Right ventricle myocardium superior (tissue), 1 donor: ENCODE measurements at regions not wholly inside any gene's neighbourhood (a gene's known extent, or its start where the extent isn't known, plus 50 kb on each side); places are given as distances from the start of the nearest gene placed in this dataset.
A peak's percentile ranks its signal among the peaks of the same experiment; 100 is the strongest.
"Not testable (repeated sequence)": the region's sequence is repeated elsewhere in the genome, so short reads cannot be mapped to it uniquely, and the experiment has no call there.

Experiments
- ATAC-seq: fragments of 200-7000 bp; cut with Tn5 transposase; one replicate; pipeline ENCODE4 v1.9.1; 2020; ENCODE audit warnings: mild to moderate bottlenecking; ENCODE audit not compliant: poor library complexity
- DNase-seq: peaks from one replicate; pipeline ENCODE4 v3.0.0-alpha.2; 2020
- intact Hi-C: fragments of 100-400 bp; cut with DNase I; formaldehyde crosslinking; loops from one replicate; pipeline ENCODE4 v1.11.2; 2022
- donor health status: DM: no; HTN: yes; CAD: no; lungs with severe emphysema.

DNA sequence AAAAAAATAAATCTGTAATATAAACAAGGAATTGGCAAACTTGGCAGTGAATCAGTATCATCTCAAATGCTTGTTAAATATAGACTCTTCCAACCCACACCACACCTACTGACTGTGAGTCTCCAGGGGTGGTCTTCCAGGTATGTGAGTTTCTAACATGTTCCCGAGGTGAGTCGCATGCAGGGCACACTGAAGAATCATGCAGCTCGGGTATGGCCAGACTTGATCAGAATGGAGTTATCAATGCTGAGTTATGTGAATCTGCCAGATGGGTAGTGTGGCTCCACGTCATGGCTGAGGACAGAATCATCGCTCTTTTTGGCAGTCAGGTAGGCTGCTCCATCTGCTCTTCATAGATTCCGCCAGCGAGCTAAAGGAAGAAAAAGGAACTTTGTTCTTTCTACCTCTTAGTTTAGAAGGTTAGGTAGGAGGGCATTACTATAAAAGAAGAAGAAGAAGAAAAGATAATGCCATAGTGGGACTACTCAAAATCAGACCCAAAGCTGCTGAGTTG, 1279.7 kb upstream of the ZEB2 start:
- DNase-seq (no peak), ATAC-seq (no peak)
- intact Hi-C loops, result no loop called here

DNA sequence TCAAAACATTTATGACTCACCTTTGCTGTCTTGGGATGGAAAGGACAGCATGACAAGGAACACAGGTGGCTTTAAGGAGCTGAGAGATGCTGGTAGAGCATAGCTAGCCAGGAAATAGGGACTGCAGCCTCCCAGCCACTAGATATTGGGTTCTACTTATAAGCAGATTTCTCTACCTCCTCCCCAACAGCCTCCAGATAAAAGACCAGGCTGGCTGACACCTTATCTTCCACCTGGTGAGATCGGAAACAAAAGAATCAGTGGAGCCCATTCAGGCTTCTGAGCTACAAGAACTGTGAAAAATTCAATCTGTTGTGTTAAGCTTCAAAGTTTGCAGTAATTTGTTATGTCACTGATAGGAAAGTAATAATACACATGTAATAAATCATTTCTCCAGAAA, 1278.5 kb upstream of the ZEB2 start:
- no peak for DNase-seq
- intact Hi-C loops, result no loop called here
- ATAC-seq, result no peak

DNA sequence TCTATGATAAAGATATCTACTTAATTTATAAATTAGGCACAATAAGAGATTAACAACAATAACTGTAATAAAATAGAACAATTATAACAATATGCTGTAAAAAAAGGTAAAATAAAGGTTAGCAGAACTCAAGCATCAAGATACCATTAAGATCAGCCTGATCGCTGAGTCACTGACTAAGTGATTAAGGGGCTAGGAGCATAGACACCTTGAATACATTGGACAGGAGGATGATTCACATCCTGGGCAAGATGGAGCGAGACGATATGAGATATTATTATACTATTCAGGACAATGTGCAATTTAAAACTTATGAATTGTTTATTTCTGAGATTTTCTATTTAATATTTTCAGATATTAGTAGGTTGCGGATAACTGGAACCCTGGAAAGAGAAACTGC, 1277.8 kb upstream of the ZEB2 start:
- ATAC-seq (no peak), DNase-seq (no peak)
- intact Hi-C loops, result no loop called here

DNA sequence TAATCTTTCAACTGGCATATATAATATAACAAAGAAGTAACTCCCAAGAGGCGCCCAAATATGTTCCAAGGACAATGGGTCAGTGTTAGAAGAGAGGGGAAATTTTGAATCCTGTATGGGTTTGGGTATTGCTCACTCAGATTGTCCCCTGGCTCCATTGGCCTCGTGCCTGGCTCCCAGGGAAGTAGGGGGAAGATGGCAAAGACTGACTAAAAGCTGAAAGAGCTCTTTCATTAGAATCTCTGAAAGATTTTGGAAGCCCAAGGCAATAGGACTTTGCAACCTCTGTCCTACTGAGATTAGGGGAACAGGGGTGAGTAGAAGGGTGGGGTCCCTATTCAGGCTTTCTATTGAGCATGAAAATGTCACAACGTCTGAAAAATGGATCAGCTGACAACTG, 1272.8 kb upstream of the ZEB2 start:
- DNase-seq (peak; percentile 70), ATAC-seq (peak; percentile 71)
- intact Hi-C loops, result no loop called here

DNA sequence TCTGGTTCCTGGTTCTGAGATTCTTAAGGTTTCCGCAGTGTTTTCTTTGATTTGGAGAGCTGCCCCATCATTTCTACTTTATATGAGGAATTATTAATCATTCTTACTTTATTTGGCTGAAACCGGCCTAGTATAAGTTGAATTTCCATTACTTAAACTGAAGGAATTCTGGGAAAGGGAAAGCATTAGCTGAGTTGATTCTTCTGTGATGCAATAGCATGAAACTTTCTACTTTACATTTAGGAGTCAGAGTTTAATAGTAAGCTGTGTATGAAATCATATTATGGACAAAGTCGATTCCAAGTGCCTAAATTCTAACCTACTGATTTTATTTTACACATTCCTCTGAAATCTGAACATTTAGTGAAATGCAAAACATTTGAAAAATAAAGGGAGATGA, 1269.7 kb upstream of the ZEB2 start:
- intact Hi-C loops, result no loop called here
- DNase-seq (no peak), ATAC-seq (no peak)

DNA sequence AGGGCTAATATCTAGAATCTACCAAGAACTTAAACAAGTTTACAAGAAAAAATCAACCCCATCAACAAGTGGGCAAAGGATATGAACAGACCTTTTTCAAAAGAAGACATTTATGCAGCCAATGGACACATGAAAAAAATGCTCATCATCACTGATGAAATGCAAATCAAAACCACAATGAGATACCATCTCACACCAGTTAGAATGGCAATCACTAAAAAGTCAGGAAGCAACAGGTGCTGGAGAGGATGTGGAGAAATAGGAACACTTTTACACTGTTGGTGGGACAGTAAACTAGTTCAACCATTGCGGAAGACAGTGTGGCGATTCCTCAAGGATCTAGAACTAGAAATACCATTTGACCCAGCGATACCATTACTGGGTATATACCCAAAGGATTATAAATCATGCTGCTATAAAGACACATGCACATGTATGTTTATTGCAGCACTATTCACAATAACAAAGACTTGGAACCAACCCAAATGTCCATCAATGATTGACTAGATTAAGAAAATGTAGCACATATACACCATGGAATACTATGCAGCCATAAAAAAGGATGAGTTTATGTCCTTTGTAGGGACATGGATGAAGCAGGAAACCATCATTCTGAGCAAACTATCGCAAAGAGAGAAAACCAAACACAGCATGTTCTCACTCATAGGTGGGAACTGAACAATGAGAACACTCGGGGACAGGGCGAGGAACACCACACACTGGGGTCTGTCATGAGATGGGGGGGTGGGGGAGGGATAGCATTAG, 1267.9 kb upstream of the ZEB2 start:
- intact Hi-C loops, ATAC-seq, DNase-seq: not testable (repeated sequence)

DNA sequence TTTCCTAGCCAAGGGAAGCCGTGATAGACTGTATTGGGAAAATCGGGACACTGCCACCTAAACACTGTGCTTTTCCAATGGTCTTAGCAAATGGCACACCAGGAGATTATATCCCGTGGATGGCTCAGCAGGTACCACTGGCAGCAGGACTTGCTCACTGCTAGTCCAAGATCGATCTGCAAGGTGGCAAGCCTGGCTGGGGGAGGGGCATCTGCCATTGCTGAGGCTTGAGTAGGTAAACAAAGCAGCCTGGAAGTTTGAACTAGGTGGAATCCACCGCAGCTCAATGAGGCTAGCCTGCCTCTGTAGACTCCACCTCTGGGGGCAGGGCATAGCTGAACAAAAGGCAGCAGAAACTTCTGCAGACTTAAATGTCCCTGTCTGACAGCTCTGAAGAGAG, 1262.7 kb upstream of the ZEB2 start:
- intact Hi-C loops, ATAC-seq, DNase-seq: not testable (repeated sequence)

DNA sequence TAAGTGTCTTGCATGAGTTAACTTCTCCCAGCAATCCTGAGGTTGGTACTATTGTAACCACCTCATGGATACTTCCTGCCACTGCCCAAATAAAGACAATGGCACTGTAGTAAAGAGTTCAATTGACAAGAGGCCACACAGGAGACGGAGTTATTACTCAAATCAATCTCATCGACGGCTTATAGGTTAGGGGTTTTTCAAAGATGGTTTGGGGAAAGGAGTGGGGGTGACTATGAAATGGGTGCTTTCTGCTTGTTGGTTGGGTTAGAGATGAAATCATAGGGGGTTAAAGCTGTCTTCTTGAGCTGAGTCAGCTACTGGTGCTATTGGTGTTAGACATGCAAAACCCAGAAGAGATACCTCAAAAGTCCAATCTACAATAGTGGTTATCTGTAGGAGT, 1258.0 kb upstream of the ZEB2 start:
- DNase-seq, result no peak
- intact Hi-C loops, result no loop called here
- ATAC-seq, result no peak

DNA sequence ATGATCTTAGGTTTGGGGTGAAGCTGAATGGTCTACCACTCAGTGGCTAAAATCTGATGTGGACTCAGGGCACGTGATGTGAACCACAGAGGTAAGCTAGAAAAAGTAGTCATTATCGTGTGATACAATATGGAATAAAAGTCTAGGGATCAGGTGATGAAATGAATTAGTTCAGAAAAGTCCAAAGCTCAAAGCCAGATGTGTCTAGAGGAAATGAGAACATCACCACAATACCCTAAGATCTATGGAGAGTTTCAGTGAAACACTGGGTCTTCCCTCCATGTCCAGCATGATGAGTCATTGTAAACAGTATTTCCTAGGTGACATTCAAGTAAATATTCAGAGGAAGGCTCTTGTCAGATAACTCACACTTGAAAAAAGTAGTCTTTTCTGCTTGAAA, 1257.4 kb upstream of the ZEB2 start:
- ATAC-seq (no peak), DNase-seq (no peak)
- intact Hi-C loops, result no loop called here

DNA sequence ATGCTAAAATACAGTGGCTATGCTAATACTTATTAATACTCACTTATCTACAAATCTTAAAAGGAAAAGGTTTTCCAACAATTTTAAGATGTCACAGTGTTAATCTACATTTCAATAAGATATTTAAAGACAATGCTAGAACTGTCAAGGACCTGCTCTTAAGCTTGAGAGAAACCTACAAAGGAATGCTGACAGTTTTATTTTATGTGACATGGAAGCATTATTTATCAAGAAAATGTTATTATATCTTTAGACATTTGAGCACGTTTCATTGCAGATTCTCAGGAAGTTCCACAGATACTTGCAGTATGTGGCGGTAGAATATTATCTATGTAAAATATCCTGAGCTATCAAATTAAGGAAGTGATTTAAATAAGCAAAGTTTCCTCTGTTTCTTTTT, 1255.7 kb upstream of the ZEB2 start:
- no peak for ATAC-seq
- DNase-seq, result no peak
- intact Hi-C loops, result no loop called here

DNA sequence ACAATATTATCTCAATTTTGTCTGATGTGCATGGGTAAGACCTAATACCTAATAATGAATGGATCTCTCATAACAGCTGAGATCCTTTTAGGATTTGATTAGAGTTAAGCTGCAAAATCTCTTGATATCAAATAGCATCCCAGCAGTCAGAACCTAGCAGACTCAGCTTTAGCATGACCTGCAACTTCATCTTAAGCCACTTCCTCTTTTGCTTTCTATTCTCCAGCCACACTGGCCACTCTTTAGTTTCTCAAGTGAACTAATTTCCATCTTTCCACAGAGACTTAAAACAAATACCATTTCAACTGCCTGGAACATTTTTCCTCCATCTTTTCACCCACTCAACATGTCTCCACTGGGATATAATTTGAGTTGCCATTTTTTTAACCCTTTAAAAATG, 1251.6 kb upstream of the ZEB2 start:
- ATAC-seq, result no peak
- DNase-seq, result no peak
- intact Hi-C loops, result no loop called here

DNA sequence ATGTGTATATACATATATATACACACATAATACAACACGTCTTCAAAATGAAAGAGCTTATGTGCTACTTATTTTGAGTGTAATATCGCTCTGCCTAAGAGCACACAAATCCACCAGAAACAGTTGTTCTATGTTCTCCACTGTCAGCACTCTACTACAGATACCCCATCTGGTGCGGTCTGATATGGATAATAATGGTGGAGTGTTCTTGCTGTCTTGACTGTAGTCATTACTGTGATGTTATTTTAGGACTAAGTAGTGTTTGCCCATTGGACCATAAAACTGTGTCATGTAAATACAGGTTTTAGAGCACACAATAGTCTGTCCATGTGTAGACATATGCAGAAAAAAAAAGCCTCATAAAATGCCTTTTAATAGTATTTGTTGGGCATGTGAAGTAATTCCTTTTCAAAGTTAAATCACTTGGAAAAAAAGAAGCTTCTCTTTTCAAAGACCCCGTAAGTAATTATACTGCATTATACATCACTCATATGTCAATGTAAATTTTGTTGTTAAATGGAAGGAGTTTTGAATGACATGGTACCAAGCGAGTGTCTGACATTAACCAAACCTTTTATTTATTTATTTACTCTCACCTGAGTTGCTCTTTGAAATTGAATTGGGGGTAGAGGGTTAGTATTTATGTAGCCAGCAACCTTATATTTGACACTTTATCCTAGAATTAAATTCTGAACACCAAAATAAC, 1249.2 kb upstream of the ZEB2 start:
- intact Hi-C loops, result no loop called here
- no peak for ATAC-seq
- no peak for DNase-seq

DNA sequence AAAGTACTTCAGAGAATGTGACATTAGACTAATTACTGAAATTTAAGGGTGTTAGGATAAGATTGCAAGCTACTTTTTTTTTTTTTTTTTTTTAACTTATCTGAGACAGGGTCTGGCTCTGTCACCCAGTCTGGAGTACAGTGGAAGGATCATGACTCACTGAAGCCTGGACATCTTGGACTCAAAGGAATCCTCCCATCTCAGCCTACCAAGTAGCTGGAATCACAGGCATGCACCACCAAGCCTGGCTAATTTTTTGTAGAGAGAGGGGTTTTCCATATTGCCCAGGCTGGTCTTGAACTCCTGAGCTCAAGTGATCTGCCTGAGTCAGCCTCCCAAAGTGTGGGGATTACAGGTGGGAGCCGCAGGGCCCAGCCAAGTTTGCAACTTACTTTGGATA, 1246.0 kb upstream of the ZEB2 start:
- intact Hi-C loops, result no loop called here
- DNase-seq (no peak), ATAC-seq (no peak)

DNA sequence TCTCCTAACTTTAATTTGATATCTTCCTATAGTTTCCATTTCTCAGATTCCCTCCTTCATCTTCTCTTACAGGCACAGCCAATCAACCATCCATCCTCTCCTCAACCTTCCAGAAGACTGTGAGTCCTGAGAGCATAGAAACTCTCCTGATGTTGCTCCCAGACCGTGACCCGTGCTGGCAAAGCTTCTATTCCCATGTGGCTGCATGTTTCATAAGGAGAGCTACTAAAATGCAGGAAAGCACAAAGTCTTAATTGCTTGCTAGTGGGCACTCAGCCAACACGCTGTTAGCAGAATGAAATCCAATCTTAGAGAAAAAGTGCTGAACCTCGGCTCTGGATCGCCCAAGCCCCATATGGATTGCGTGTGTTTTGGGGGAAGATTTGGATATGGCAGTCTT, 1244.7 kb upstream of the ZEB2 start:
- ATAC-seq, result peak; percentile 90
- peak; percentile 76 for DNase-seq
- intact Hi-C loops, result no loop called here

DNA sequence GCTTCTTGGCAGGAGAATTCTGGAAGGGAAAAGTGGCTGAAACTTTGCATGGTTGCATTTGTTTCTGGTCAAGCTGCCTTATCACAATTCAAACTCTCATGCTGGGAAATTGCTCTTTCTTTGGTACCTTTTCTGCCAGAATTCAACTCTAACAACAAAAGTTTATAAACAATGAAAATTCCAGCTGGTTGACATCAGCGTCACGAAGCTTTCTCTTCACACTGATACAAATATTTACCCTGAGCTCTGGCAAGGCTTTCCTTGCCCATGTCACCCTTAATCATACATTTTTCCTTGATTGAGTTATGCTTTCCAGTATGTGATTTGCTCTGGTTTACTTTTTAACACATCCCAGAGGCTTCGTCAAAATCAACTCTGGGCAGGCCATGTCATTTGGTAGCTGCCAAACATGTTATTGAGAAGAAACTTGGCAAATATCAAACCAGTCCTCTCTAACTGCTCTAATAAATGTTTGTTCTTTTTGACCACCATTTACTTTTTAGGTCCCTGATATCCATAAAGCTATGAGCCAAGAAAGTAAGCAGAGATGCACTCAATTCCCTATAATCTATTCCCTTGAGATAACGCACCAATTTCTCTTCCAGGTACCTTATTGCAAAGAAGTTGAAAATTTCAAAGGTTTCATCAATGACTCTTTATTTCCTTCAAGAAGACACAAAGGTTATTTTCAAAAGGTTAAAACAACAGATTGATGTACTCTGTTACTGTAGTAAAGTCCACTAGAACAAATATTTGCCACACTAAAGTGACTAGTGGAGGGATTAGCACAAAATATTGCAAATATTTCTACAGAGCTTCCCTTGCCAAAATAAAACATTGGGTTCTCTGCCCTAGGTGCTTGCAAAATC, 1241.1 kb upstream of the ZEB2 start:
- DNase-seq, result no peak
- intact Hi-C loops, result no loop called here
- ATAC-seq, result peak; percentile 47

DNA sequence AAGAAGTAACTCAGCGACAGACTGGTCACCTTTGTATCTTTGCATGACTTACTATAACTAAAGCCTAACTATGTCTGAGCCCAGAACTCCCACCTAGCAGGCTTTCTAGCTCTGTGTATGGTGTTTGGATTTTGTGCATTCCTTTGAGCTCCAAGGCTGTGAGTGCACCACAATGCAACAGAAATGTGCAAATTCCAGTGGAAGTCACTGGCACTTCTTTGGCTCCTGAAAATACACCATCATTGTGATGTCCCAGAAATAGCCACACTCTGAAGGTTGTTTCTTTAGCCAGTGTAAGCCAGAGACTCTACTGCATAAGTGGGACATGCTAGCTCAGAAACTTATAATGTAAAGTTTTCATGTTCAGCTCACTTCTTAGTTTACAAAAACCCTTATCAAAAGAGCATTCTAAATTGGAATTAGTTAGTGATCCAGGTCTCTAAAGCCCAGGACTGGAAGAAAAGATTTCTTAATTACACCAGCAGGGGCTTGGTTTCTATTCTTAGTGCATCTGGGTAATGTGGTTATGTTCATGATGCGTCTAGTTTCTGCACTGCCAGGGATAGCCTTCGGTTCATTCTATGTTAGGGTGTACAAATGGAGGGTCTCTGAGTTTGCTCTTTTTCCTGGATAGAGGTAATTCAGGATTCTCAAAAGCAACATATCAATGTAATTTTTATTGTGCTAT, 1239.5 kb upstream of the ZEB2 start:
- ATAC-seq, result no peak
- DNase-seq, result no peak
- intact Hi-C loops, result no loop called here

DNA sequence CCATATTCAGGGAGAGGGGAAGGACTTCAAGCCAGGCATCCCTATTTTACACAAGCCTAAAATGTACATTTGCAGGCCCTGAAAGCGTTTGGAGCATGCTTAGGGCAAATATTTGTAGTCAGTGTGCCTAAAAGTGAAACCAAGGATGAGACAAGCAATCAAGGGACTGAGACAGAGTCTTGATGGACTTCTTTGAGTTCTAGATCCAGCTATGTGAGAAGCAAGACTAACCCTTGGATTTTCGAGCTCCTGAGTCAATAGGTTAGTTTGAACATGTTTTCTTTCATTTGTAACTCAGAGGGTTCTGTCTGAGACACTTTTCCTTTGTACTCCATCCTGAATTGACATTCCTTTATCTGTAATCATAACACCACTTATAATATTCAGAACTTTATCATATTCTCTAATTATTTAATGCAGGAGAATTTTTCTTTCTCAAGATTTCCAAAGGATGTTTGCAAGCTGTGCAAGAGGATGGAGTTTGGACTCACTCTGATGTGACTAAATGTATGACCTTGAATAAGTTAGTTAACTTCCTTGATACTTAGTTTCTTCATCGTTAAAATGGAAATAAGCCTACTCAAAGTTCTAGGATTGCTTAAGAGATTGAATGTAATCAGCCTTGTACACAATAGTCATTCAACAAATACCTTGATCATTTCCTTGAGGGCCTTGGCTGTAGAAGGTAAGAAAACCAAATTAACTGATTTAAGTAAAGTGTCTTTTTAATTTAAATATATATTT, 1237.8 kb upstream of the ZEB2 start:
- no peak for DNase-seq
- intact Hi-C loops, result no loop called here
- ATAC-seq, result no peak
